ENCODE measurements at regions not wholly inside any gene's neighbourhood (a gene's known extent, or its start where the extent isn't known, plus 50 kb on each side); places are given as distances from the start of the nearest gene placed in this dataset.

GRCh38 chr11:29317694-29318093, 699.1 kb downstream of the KCNA4 start:
- TF ChIP-seq, protein P1, sequence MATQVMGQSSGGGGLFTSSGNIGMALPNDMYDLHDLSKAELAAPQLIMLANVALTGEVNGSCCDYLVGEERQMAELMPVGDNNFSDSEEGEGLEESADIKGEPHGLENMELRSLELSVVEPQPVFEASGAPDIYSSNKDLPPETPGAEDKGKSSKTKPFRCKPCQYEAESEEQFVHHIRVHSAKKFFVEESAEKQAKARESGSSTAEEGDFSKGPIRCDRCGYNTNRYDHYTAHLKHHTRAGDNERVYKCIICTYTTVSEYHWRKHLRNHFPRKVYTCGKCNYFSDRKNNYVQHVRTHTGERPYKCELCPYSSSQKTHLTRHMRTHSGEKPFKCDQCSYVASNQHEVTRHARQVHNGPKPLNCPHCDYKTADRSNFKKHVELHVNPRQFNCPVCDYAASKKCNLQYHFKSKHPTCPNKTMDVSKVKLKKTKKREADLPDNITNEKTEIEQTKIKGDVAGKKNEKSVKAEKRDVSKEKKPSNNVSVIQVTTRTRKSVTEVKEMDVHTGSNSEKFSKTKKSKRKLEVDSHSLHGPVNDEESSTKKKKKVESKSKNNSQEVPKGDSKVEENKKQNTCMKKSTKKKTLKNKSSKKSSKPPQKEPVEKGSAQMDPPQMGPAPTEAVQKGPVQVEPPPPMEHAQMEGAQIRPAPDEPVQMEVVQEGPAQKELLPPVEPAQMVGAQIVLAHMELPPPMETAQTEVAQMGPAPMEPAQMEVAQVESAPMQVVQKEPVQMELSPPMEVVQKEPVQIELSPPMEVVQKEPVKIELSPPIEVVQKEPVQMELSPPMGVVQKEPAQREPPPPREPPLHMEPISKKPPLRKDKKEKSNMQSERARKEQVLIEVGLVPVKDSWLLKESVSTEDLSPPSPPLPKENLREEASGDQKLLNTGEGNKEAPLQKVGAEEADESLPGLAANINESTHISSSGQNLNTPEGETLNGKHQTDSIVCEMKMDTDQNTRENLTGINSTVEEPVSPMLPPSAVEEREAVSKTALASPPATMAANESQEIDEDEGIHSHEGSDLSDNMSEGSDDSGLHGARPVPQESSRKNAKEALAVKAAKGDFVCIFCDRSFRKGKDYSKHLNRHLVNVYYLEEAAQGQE (IDR thresholded peaks at IDR 0.05; ENCODE audit: insufficient replicate concordance, low read depth): no peak
- TF ChIP-seq CTCF (IDR thresholded peaks at IDR 0.05; ENCODE audit: insufficient read depth, low read length): no peak

Measured in HL-60 (cell line).